NCI-H2227 (cell line): ENCODE measurements at regions not wholly inside any gene's neighbourhood (a gene's known extent, or its start where the extent isn't known, plus 50 kb on each side); places are given as distances from the start of the nearest gene placed in this dataset.
"Not testable (repeated sequence)": the region's sequence is repeated elsewhere in the genome, so short reads cannot be mapped to it uniquely, and the experiment has no call there.

Experiments
- DNase-seq: peaks from one replicate; lab custom pipeline; 2025; ENCODE audit not compliant: unreplicated experiment; lab: John Stamatoyannopoulos, UW

GRCh38 chr2:20130821-20131645, 79.6 kb upstream of the LAPTM4A start:
- DNase-seq = no peak

- no peak for DNase-seq
Measured at GRCh38 chr2:20130160-20130560, 78.7 kb upstream of the LAPTM4A start.

GRCh38 chr2:20129331-20130159, 78.1 kb upstream of the LAPTM4A start:
- DNase-seq = no peak

- DNase-seq = no peak
Measured at GRCh38 chr2:20128506-20129330, 77.3 kb upstream of the LAPTM4A start.

GRCh38 chr2:20126469-20126868, 75.0 kb upstream of the LAPTM4A start:
- DNase-seq = no peak

- DNase-seq = no peak
Measured at GRCh38 chr2:20126040-20126439, 74.6 kb upstream of the LAPTM4A start.

GRCh38 chr2:20125616-20126015, 74.2 kb upstream of the LAPTM4A start:
- DNase-seq = no peak

- DNase-seq = no peak
Measured at GRCh38 chr2:20125164-20125563, 73.7 kb upstream of the LAPTM4A start.

- no peak for DNase-seq
Measured at GRCh38 chr2:20123871-20124594, 72.6 kb upstream of the LAPTM4A start.

- DNase-seq = no peak
Measured at GRCh38 chr2:20122864-20123263, 71.4 kb upstream of the LAPTM4A start.

GRCh38 chr2:20120569-20121416, 69.4 kb upstream of the LAPTM4A start:
- DNase-seq = no peak

- no peak for DNase-seq
Measured at GRCh38 chr2:20118051-20118450, 66.6 kb upstream of the LAPTM4A start.

- no peak for DNase-seq
Measured at GRCh38 chr2:20115902-20116301, 64.5 kb upstream of the LAPTM4A start.

GRCh38 chr2:20115374-20115773, 63.9 kb upstream of the LAPTM4A start:
- no peak for DNase-seq

GRCh38 chr2:20113986-20114938, 62.8 kb upstream of the LAPTM4A start:
- no peak for DNase-seq

- no peak for DNase-seq
Measured at GRCh38 chr2:20113004-20113796, 61.8 kb upstream of the LAPTM4A start.

- not testable (repeated sequence) for DNase-seq
Measured at GRCh38 chr2:20112361-20112760, 60.9 kb upstream of the LAPTM4A start.
